ENCODE measurements at regions not wholly inside any gene's neighbourhood (a gene's known extent, or its start where the extent isn't known, plus 50 kb on each side); places are given as distances from the start of the nearest gene placed in this dataset.
"Not testable (repeated sequence)": the region's sequence is repeated elsewhere in the genome, so short reads cannot be mapped to it uniquely, and the experiment has no call there.

DNA sequence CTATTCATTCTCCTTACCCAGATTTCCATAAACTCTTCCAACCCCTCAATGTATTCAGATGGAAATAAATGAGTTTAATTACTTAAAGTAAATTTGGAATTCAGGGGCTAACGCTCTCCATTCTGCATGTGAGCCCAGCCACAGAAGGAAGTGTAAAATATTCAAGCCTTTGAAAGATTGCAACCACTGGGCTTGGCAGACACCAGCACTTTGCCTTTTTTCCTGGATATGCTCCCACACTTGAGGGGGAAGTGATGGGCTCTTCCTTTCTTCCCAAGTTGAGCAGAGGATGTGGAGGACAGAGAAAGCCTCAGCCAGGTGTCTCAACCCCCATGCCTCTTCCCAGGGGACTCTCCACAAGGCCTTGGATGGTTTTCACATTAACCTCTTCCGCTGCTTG is 825.1 kb upstream of the EEF2KMT start:
- Histone ChIP-seq H3K36me3 (ENCODE audit: control insufficient read depth, insufficient read depth, low read length) (no peaks in the 10 kb centered on the region), H3K4me3 (ENCODE audit: low read depth, low read length) (no peak overlapping the region), H3K27me3 (ENCODE audit: control insufficient read depth, insufficient read depth, low read length) (no peaks in the 10 kb centered on the region)
- ChIA-PET POLR2A (no interaction called here), CTCF (no interaction called here)
- TF ChIP-seq, protein P1, sequence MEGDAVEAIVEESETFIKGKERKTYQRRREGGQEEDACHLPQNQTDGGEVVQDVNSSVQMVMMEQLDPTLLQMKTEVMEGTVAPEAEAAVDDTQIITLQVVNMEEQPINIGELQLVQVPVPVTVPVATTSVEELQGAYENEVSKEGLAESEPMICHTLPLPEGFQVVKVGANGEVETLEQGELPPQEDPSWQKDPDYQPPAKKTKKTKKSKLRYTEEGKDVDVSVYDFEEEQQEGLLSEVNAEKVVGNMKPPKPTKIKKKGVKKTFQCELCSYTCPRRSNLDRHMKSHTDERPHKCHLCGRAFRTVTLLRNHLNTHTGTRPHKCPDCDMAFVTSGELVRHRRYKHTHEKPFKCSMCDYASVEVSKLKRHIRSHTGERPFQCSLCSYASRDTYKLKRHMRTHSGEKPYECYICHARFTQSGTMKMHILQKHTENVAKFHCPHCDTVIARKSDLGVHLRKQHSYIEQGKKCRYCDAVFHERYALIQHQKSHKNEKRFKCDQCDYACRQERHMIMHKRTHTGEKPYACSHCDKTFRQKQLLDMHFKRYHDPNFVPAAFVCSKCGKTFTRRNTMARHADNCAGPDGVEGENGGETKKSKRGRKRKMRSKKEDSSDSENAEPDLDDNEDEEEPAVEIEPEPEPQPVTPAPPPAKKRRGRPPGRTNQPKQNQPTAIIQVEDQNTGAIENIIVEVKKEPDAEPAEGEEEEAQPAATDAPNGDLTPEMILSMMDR (IDR thresholded peaks at IDR 0.05; ENCODE audit: insufficient read depth, low read depth, low read length) = no peak
- no peak for DNase-seq (ENCODE audit: low read depth)

DNA sequence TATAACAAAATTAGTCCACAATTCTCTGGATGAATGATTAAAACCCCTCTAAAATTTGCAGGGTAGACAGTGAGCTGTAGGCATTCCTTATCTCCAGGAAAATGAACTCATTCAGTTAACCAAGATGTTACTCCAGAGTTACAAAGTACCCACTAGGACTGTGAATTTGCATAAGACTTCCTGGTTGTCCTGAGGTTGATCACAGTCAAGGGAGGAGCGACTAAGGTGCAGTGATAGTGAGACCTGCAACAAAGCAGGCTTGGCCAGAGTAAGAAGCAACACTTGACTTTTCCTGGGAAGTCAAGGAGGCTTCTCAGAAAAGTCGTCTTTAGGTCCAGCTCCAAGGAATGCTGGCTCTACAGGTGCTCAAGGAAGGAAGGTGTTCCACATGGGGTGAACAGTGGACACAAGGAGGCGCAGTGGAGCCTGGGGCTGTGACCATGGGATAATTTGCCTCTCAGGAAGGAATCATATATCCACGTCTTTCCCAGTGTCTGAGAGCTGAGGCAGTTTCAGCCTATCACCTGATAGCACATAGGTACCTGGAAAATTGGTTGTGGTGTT is 821.1 kb upstream of the EEF2KMT start:
- TF ChIP-seq, protein P1 (IDR thresholded peaks at IDR 0.05; ENCODE audit: insufficient read depth, low read depth, low read length) = no peak
- Histone ChIP-seq H3K27me3 (ENCODE audit: control insufficient read depth, insufficient read depth, low read length) (no peaks in the 10 kb centered on the region), H3K36me3 (ENCODE audit: control insufficient read depth, insufficient read depth, low read length) (no peaks in the 10 kb centered on the region), H3K4me3 (ENCODE audit: low read depth, low read length) (no peak overlapping the region)
- ChIA-PET POLR2A (no interaction called here), CTCF (interaction anchor here (1.6 kb wide), 1 partner anchor 725 kb away, joined by 3 read pairs; no protein-coding TSS in a partner anchor)
- no peak for DNase-seq (ENCODE audit: low read depth)

DNA sequence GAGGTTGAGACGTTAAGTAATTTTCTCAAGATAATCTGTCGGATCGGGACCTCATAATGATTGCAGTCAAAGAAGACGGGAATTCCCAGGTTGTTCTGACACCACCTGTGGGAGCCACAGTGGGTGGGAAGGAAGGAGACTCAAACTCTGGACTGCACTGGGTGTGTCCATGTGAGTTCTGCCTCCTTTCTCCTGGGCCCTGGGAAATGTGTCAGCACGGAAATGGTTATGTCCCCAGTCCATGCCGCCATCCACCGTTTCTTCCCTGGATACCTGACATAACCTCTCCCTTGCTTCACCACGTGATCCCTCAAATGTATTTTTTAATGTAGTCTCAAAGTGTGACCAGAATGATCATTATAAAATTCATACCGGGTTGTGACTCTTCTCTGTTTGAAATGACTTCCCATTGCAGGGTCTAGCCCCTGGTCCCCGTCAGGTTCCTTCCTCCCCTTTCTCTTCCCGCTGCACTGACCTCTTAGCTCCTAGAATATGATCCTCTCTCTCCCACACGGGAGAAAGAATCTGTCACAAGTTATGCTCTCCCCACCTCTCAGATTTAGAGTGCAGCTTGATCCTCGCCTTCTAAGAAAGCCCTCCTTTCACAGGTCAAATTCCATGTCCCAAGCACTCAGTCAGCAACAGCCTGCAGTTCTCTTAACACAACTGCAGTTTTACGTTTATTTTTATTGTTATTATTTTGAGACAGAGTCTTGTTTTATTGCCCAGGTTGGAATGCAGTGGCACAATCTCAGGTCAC is 820.0 kb upstream of the EEF2KMT start:
- no peak for DNase-seq (ENCODE audit: low read depth)
- Histone ChIP-seq H3K27me3 (ENCODE audit: control insufficient read depth, insufficient read depth, low read length) (no peaks in the 10 kb centered on the region), H3K36me3 (ENCODE audit: control insufficient read depth, insufficient read depth, low read length) (no peaks in the 10 kb centered on the region), H3K4me3 (ENCODE audit: low read depth, low read length) (no peak overlapping the region)
- TF ChIP-seq, protein P1 (IDR thresholded peaks at IDR 0.05; ENCODE audit: insufficient read depth, low read depth, low read length) = no peak
- CTCF ChIA-PET = interaction anchor here (1.6 kb wide), 1 partner anchor 726 kb away, joined by 3 read pairs; no protein-coding TSS in a partner anchor
- POLR2A ChIA-PET = no interaction called here

DNA sequence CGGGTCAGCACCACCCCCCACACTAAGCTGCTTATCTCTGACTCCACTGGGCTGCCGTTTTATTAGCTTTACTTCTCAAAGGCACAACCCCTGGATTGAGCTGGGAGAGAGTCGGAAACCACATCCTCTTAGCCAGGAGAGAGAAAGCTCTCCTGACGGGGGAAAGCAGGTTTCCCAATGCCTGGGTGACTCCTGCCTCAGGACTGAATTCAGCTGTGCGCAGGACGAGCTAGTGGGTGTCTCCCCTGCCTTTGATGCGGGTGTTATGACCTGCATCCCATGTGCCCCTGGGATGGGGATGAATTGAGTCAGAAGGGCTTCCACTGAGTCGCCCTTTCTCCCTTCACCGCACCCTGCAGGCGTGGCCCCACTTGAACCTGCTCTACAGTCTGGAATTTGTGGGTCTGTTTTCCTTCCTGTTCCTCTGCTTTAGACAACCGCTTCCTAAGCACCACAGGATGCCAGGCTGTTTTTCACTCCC is 819.2 kb upstream of the EEF2KMT start:
- ChIA-PET CTCF (no interaction called here), POLR2A (no interaction called here)
- Histone ChIP-seq H3K27me3 (ENCODE audit: control insufficient read depth, insufficient read depth, low read length) (no peaks in the 10 kb centered on the region), H3K36me3 (ENCODE audit: control insufficient read depth, insufficient read depth, low read length) (no peaks in the 10 kb centered on the region), H3K4me3 (ENCODE audit: low read depth, low read length) (no peak overlapping the region)
- DNase-seq (ENCODE audit: low read depth) = no peak
- TF ChIP-seq, protein P1 (IDR thresholded peaks at IDR 0.05; ENCODE audit: insufficient read depth, low read depth, low read length) = no peak

DNA sequence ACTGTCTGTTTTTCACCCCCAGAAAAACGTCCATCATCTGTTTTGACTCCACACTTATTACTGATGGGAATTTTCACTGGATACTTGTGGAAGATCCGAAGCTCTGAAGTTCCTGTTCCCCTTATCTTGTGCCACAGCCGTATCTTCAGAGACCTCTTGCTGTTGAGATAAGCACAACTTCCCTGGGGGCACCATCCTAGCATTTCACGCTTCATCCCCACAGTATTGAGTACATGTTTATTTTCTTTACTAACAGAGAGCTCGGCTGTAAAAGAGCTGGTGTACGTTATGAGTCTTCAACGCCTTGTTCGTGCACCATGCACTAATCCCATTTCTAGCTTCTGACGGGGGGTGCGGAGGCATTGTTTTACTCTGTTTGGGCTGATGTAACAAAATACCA is 813.6 kb upstream of the EEF2KMT start:
- H3K36me3 ChIP-seq (ENCODE audit: control insufficient read depth, insufficient read depth, low read length) = no peaks in the 10 kb centered on the region
- POLR2A ChIA-PET = no interaction called here
- CTCF ChIA-PET = no interaction called here
- no peaks in the 10 kb centered on the region for H3K27me3 ChIP-seq (ENCODE audit: control insufficient read depth, insufficient read depth, low read length)
- no peak overlapping the region for H3K4me3 ChIP-seq (ENCODE audit: low read depth, low read length)
- TF ChIP-seq, protein P1 (IDR thresholded peaks at IDR 0.05; ENCODE audit: insufficient read depth, low read depth, low read length) = no peak
- no peak for DNase-seq (ENCODE audit: low read depth)

DNA sequence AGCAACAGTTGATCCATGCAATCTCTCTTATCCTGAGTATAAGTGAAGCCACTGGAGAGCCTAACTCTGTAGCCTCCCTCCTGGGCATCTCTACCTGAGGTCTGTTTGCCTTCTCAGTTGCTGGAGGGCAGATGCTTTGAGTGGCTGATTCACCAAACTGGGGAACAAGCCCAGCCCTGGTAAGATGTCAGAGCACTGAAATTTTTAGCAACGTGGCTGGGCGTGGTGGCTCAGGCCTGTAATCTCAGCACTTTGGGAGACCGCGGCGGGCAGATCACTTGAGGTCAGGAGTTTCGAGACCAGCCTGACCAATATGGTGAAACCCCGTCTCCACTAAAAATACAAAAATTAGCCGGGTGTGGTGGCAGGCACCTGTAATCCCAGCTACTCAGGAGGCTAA is 812.0 kb upstream of the EEF2KMT start:
- H3K27me3 ChIP-seq (ENCODE audit: control insufficient read depth, insufficient read depth, low read length); H3K4me3 ChIP-seq (ENCODE audit: low read depth, low read length); CTCF ChIA-PET; H3K36me3 ChIP-seq (ENCODE audit: control insufficient read depth, insufficient read depth, low read length); POLR2A ChIA-PET; DNase-seq (ENCODE audit: low read depth): not testable (repeated sequence)
